Activated CD8-positive, alpha-beta memory T cell treated with anti-CD3 and anti-CD28 coated beads, Interleukin-2, amount 50 U/mL, for 48 hours (primary cell): ENCODE measurements at regions not wholly inside any gene's neighbourhood (a gene's known extent, or its start where the extent isn't known, plus 50 kb on each side); places are given as distances from the start of the nearest gene placed in this dataset.
"Not testable (repeated sequence)": the region's sequence is repeated elsewhere in the genome, so short reads cannot be mapped to it uniquely, and the experiment has no call there.

ENCODE experiments used
- DNase-seq: peaks from one replicate; pipeline ENCODE4 v3.0.0-alpha.2; 2020

GRCh38 chr4:130027973-130028372 is 932.0 kb downstream of the C4orf33 start:
- no peak for DNase-seq

- no peak for DNase-seq
Observed at GRCh38 chr4:130028552-130028951, 932.6 kb downstream of the C4orf33 start.

- no peak for DNase-seq
Observed at GRCh38 chr4:130029442-130029841, 933.5 kb downstream of the C4orf33 start.

- DNase-seq = no peak
Observed at GRCh38 chr4:130031858-130032257, 935.9 kb downstream of the C4orf33 start.

GRCh38 chr4:130033657-130034056 is 937.7 kb downstream of the C4orf33 start:
- not testable (repeated sequence) for DNase-seq

GRCh38 chr4:130034876-130035275 is 938.9 kb downstream of the C4orf33 start:
- DNase-seq = no peak

GRCh38 chr4:130035391-130035790 is 939.4 kb downstream of the C4orf33 start:
- DNase-seq = no peak

GRCh38 chr4:130037866-130038265 is 941.9 kb downstream of the C4orf33 start:
- DNase-seq = not testable (repeated sequence)

- DNase-seq = not testable (repeated sequence)
Observed at GRCh38 chr4:130038540-130038939, 942.6 kb downstream of the C4orf33 start.

GRCh38 chr4:130043732-130044160 is 947.8 kb downstream of the C4orf33 start:
- no peak for DNase-seq

- no peak for DNase-seq
Observed at GRCh38 chr4:130044788-130045531, 949.0 kb downstream of the C4orf33 start.

- no peak for DNase-seq
Observed at GRCh38 chr4:130053723-130054122, 957.8 kb downstream of the C4orf33 start.

- DNase-seq = no peak
Observed at GRCh38 chr4:130054908-130055307, 959.0 kb downstream of the C4orf33 start.

- no peak for DNase-seq
Observed at GRCh38 chr4:130056286-130056685, 960.3 kb downstream of the C4orf33 start.

GRCh38 chr4:130064471-130064870 is 968.5 kb downstream of the C4orf33 start:
- DNase-seq = no peak

GRCh38 chr4:130067419-130067818 is 971.5 kb downstream of the C4orf33 start:
- DNase-seq = no peak

GRCh38 chr4:130068072-130068471 is 972.1 kb downstream of the C4orf33 start:
- DNase-seq = no peak

GRCh38 chr4:130071746-130072145 is 975.8 kb downstream of the C4orf33 start:
- no peak for DNase-seq

- no peak for DNase-seq
Observed at GRCh38 chr4:130073145-130073790, 977.3 kb downstream of the C4orf33 start.

- DNase-seq = no peak
Observed at GRCh38 chr4:130074096-130074495, 978.1 kb downstream of the C4orf33 start.

GRCh38 chr4:130077275-130077674 is 981.3 kb downstream of the C4orf33 start:
- no peak for DNase-seq

- not testable (repeated sequence) for DNase-seq
Observed at GRCh38 chr4:130079027-130079426, 983.1 kb downstream of the C4orf33 start.

- no peak for DNase-seq
Observed at GRCh38 chr4:130080872-130081451, 985.0 kb downstream of the C4orf33 start.

- DNase-seq = no peak
Observed at GRCh38 chr4:130090427-130090826, 994.5 kb downstream of the C4orf33 start.
